ENCODE measurements at regions not wholly inside any gene's neighbourhood (a gene's known extent, or its start where the extent isn't known, plus 50 kb on each side); places are given as distances from the start of the nearest gene placed in this dataset.

- ATAC-seq = peak; percentile 70
- H3K4me3 ChIP-seq = no peak overlapping the region
- TF ChIP-seq, protein P1, sequence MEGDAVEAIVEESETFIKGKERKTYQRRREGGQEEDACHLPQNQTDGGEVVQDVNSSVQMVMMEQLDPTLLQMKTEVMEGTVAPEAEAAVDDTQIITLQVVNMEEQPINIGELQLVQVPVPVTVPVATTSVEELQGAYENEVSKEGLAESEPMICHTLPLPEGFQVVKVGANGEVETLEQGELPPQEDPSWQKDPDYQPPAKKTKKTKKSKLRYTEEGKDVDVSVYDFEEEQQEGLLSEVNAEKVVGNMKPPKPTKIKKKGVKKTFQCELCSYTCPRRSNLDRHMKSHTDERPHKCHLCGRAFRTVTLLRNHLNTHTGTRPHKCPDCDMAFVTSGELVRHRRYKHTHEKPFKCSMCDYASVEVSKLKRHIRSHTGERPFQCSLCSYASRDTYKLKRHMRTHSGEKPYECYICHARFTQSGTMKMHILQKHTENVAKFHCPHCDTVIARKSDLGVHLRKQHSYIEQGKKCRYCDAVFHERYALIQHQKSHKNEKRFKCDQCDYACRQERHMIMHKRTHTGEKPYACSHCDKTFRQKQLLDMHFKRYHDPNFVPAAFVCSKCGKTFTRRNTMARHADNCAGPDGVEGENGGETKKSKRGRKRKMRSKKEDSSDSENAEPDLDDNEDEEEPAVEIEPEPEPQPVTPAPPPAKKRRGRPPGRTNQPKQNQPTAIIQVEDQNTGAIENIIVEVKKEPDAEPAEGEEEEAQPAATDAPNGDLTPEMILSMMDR (IDR thresholded peaks at IDR 0.05) = no peak
Observed at GRCh38 chr13:97136418-97136817, 85.7 kb upstream of the MBNL2 start.

GRCh38 chr13:97139691-97140090 is 82.4 kb upstream of the MBNL2 start:
- H3K36me3 ChIP-seq = no peaks in the 10 kb centered on the region
- intact Hi-C loops (cut with DNase I) = no loop called here
- H3K4me3 ChIP-seq = no peak overlapping the region
- no peak for ATAC-seq
- TF ChIP-seq, protein P1 (IDR thresholded peaks at IDR 0.05) = no peak
- DNase-seq = no peak
- no peak overlapping the region for H3K27ac ChIP-seq
- peaks cover 12% of the 10 kb centered on the region for H3K4me1 ChIP-seq
- no peaks in the 10 kb centered on the region for H3K27me3 ChIP-seq
- no peaks in the 10 kb centered on the region for H3K9me3 ChIP-seq

More at GRCh38 chr13:97136418-97136817, 85.7 kb upstream of the MBNL2 start:
- intact Hi-C loops (cut with DNase I) = no loop called here
- H3K9me3 ChIP-seq = no peaks in the 10 kb centered on the region
- no peaks in the 10 kb centered on the region for H3K27me3 ChIP-seq
- no peak for DNase-seq
- H3K4me1 ChIP-seq = peaks cover 6% of the 10 kb centered on the region
- H3K27ac ChIP-seq = no peak overlapping the region
- H3K36me3 ChIP-seq = no peaks in the 10 kb centered on the region

- Histone ChIP-seq H3K4me3 (no peak overlapping the region), H3K27me3 (no peaks in the 10 kb centered on the region), H3K9me3 (no peaks in the 10 kb centered on the region), H3K27ac (no peak overlapping the region), H3K36me3 (no peaks in the 10 kb centered on the region), H3K4me1 (peaks cover 12% of the 10 kb centered on the region)
- no peak for DNase-seq
- ATAC-seq = no peak
- intact Hi-C loops (cut with DNase I) = no loop called here
- TF ChIP-seq, protein P1 (IDR thresholded peaks at IDR 0.05) = no peak
Observed at GRCh38 chr13:97140131-97140530, 82.0 kb upstream of the MBNL2 start.

- ATAC-seq = no peak
- intact Hi-C loops (cut with DNase I) = no loop called here
Observed at GRCh38 chr13:97140611-97141010, 81.5 kb upstream of the MBNL2 start.

DNA sequence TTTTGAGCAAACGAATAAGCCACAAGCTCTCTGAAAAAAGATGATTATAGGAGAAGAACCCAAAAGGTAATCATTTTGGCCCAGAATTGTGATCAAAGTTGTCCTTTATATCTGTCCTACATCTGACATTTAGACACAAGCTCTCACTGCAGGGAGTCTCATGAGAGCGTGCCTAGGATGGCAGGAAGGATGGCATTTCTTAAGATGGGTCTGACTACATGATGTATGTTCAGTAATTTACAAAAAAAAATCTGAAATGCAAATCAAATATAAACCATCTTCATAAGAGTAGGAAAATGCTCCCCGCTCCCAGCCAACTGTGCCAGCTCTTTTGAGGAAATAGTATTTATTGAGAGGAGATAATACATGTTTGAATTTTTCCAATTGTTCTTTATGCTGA is 81.0 kb upstream of the MBNL2 start:
- DNase-seq (no peak), ATAC-seq (no peak)
- intact Hi-C loops (cut with DNase I) = no loop called here
- Histone ChIP-seq H3K9me3 (no peaks in the 10 kb centered on the region), H3K36me3 (no peaks in the 10 kb centered on the region), H3K27me3 (no peaks in the 10 kb centered on the region), H3K4me1 (peaks cover 12% of the 10 kb centered on the region), H3K4me3 (no peak overlapping the region), H3K27ac (no peak overlapping the region)
- TF ChIP-seq, protein P1 (IDR thresholded peaks at IDR 0.05) = no peak

More at GRCh38 chr13:97140611-97141010, 81.5 kb upstream of the MBNL2 start:
- H3K36me3 ChIP-seq = no peaks in the 10 kb centered on the region
- TF ChIP-seq, protein P1 (IDR thresholded peaks at IDR 0.05) = no peak
- no peak overlapping the region for H3K4me3 ChIP-seq
- no peaks in the 10 kb centered on the region for H3K27me3 ChIP-seq
- no peak for DNase-seq
- H3K27ac ChIP-seq = no peak overlapping the region
- H3K4me1 ChIP-seq = peaks cover 12% of the 10 kb centered on the region
- no peaks in the 10 kb centered on the region for H3K9me3 ChIP-seq

DNA sequence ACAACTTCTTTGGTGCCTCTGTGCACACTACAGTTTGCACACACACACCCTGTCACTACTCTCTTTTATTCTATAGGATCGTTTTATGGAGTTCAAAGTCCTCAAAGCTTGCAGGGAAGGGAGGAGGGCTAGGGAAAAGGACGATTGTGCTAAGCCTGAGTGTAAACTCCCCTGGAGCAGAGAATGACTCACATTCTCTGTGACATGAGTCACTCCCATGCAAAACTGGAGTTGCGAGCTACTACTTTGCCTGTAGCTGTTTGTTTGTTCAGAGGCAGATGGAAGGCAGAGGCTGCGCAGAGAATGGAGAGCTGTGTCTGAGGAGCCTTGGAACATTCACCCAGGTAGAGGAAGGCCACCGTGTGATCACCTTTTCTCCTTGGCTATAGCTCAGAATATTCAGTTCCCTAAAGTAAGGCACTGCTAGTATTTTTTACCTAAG is 80.5 kb upstream of the MBNL2 start:
- Histone ChIP-seq H3K9me3 (no peaks in the 10 kb centered on the region), H3K27me3 (no peaks in the 10 kb centered on the region), H3K4me3 (no peak overlapping the region), H3K36me3 (no peaks in the 10 kb centered on the region), H3K4me1 (peaks cover 12% of the 10 kb centered on the region), H3K27ac (no peak overlapping the region)
- DNase-seq (no peak), ATAC-seq (peak; percentile 96)
- intact Hi-C loops (cut with DNase I) = no loop called here
- TF ChIP-seq, protein P1 (IDR thresholded peaks at IDR 0.05) = no peak

Measured in upper lobe of right lung (tissue), 1 donor.